MCF 10A (cell line): ENCODE measurements at regions not wholly inside any gene's neighbourhood (a gene's known extent, or its start where the extent isn't known, plus 50 kb on each side); places are given as distances from the start of the nearest gene placed in this dataset.

ENCODE experiments used
- BruUV-seq: library from RNA; stranded (reverse); fragments of 400-500 nt; replicated peaks from 2 replicates; lab custom pipeline; 2021; lab: Mats Ljungman, UMichigan
- CTCF ChIA-PET: fragments of 300-600 bp; sonication (Branson Sonifier 250); formaldehyde crosslinking; extraction: SDS; loops from one replicate; lab custom pipeline; 2021; ENCODE audit warnings: antibody characterized with exemption, inconsistent platforms; lab: Yijun Ruan, JAX
- POLR2A ChIA-PET: fragments of 300-600, 350-650 bp; sonication (Branson Sonifier 250); formaldehyde crosslinking; extraction: SDS; loops from one replicate; lab custom pipeline; 2020; ENCODE audit warnings: antibody characterized with exemption, inconsistent platforms; lab: Yijun Ruan, JAX
- DNase-seq: peaks from one replicate; pipeline ENCODE4 v3.0.0-alpha.2; 2018; ENCODE audit not compliant: unreplicated experiment
- H3K27ac Mint-ChIP-seq: one replicate; pipeline ENCODE4 v1.8.0; 2022; ENCODE audit warnings: mild to moderate bottlenecking, low read depth, mixed read lengths; ENCODE audit not compliant: unreplicated experiment
- H3K27me3 Mint-ChIP-seq: one replicate; pipeline ENCODE4 v1.8.0; 2022; ENCODE audit warnings: mixed read lengths; ENCODE audit not compliant: insufficient read depth, unreplicated experiment
- H3K36me3 Mint-ChIP-seq: one replicate; pipeline ENCODE4 v1.8.0; 2022; ENCODE audit warnings: mild to moderate bottlenecking, moderate library complexity, mixed read lengths; ENCODE audit not compliant: insufficient read depth, unreplicated experiment
- H3K4me1 Mint-ChIP-seq: one replicate; pipeline ENCODE4 v1.8.0; 2022; ENCODE audit warnings: mixed read lengths; ENCODE audit not compliant: insufficient read depth, unreplicated experiment
- H3K4me3 Mint-ChIP-seq: one replicate; pipeline ENCODE4 v1.8.0; 2022; ENCODE audit warnings: mild to moderate bottlenecking, moderate library complexity, mixed read lengths; ENCODE audit not compliant: unreplicated experiment
- H3K9me3 Mint-ChIP-seq: one replicate; pipeline ENCODE4 v1.8.0; 2022; ENCODE audit warnings: mixed read lengths; ENCODE audit not compliant: unreplicated experiment
- intact Hi-C: fragments of 100-400 bp; cut with micrococcal nuclease; formaldehyde crosslinking; loops from 2 replicates; pipeline ENCODE4 v1.14.1; 2022
- TF ChIP-seq, protein P1 (sequence below): fragments of 200-600 bp; IDR thresholded peaks from one replicate; pipeline ENCODE4 v1.8.0; 2022; ENCODE audit warnings: antibody characterized with exemption, mild to moderate bottlenecking; ENCODE audit not compliant: unreplicated experiment

DNA sequence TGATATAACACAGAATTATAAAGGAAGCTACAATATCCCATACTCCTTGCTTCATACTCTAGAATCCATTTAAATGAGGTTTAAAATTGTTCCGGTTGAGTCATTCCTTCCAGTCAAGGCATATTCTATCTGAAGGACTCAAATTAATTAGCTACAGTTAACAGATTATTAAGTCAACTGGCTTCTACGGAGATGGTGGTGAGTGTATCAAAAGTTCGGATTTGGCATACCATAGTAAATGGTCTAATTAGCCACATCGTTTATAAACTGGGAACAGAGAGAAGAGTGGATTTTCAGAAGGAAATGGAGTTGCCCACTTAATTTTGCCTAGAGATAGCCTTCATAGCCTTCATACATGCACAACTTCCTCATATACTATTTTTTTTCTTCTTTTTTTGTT, 1095.3 kb downstream of the TTLL7 start:
- DNase-seq: no peak
- CTCF ChIA-PET: interaction anchor here (0.9 kb wide), 1 partner anchor 101 kb away, joined by 3 read pairs; no protein-coding TSS in a partner anchor
- Mint-ChIP-seq H3K27ac (no peak overlapping the region), H3K9me3 (no peaks in the 10 kb centered on the region), H3K4me3 (no peak overlapping the region), H3K27me3 (no peaks in the 10 kb centered on the region), H3K36me3 (no peaks in the 10 kb centered on the region), H3K4me1 (no peaks in the 10 kb centered on the region)
- TF ChIP-seq, protein P1, sequence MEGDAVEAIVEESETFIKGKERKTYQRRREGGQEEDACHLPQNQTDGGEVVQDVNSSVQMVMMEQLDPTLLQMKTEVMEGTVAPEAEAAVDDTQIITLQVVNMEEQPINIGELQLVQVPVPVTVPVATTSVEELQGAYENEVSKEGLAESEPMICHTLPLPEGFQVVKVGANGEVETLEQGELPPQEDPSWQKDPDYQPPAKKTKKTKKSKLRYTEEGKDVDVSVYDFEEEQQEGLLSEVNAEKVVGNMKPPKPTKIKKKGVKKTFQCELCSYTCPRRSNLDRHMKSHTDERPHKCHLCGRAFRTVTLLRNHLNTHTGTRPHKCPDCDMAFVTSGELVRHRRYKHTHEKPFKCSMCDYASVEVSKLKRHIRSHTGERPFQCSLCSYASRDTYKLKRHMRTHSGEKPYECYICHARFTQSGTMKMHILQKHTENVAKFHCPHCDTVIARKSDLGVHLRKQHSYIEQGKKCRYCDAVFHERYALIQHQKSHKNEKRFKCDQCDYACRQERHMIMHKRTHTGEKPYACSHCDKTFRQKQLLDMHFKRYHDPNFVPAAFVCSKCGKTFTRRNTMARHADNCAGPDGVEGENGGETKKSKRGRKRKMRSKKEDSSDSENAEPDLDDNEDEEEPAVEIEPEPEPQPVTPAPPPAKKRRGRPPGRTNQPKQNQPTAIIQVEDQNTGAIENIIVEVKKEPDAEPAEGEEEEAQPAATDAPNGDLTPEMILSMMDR: no peak
- POLR2A ChIA-PET: no interaction called here
- intact Hi-C loops: no loop called here
- BruUV-seq: no TSS peak

DNA sequence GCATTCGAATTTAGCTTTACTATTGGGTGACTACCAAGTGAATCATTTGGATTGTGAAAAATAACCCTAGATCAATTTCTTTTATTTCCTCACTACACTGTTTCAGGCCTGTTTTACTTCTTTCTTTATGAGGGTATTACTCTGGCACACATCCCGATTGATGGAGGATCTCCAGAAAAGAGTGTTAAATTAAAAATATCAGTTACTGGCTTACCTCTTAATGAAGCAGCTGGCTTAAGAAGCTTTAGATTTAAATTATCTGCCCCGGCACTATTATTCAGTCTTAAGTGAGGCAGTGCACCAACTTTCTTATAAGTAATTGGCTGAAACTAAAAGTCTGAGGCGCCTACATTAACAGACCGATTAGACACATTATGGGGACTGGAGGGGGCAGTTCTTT, 1097.4 kb downstream of the TTLL7 start:
- POLR2A ChIA-PET: interaction anchor here (0.8 kb wide), 1 partner anchor 16 kb away, joined by 3 read pairs; no protein-coding TSS in a partner anchor
- no peak overlapping the region for H3K27ac Mint-ChIP-seq
- intact Hi-C loops: no loop called here

DNA sequence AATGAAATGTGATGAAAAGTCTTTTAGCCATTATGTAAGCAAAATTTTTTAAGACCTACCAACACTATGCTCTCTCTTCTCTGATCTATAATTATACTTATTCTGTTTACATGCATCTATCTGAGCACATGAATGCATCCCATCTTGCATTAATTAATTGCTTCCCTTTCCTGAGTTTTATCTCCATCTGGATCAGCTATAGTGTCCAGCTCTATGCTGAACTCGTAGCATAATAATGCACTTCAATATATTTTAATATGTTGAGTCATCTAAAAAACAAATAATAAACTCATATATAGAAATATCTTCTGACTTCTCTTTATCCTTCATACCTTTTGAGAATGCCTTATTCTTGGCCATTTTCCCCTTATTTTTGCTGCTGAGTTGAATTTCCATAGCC, 1097.8 kb downstream of the TTLL7 start:
- intact Hi-C loops: no loop called here
- Mint-ChIP-seq H3K27ac (no peak overlapping the region), H3K4me1 (no peaks in the 10 kb centered on the region), H3K27me3 (no peaks in the 10 kb centered on the region), H3K9me3 (no peaks in the 10 kb centered on the region), H3K4me3 (no peak overlapping the region), H3K36me3 (no peaks in the 10 kb centered on the region)
- no peak for DNase-seq
- CTCF ChIA-PET: no interaction called here
- BruUV-seq: no TSS peak
- POLR2A ChIA-PET: no interaction called here
- TF ChIP-seq, protein P1: no peak

More for the DNA sequence above, 1097.4 kb downstream of the TTLL7 start:
- H3K4me1 Mint-ChIP-seq: no peaks in the 10 kb centered on the region
- TF ChIP-seq, protein P1: no peak
- H3K4me3 Mint-ChIP-seq: no peak overlapping the region
- H3K36me3 Mint-ChIP-seq: no peaks in the 10 kb centered on the region
- H3K9me3 Mint-ChIP-seq: no peaks in the 10 kb centered on the region
- H3K27me3 Mint-ChIP-seq: no peaks in the 10 kb centered on the region
- no TSS peak for BruUV-seq
- CTCF ChIA-PET: no interaction called here
- DNase-seq: no peak

DNA sequence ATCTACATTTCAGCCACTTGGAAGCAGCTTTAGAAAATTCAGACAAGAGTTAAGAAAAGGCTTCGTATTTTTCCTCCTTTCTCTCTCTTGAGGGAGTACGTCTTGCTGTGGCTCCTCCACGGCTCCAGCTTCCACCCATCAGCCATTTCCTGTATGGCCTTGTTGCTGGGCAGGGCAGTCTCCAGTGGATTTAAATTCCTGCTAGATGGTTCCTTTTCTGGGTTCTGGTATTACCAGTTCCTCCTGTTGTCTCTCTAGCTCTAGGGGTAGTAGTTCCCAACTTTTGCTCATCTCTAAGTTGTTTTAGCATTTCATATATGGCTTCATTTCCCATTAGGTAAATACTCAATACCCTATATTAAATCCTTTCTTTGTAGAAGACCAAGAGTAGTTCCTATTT, 1098.3 kb downstream of the ADGRL2 start:
- intact Hi-C loops: no loop called here
- ChIA-PET POLR2A (no interaction called here), CTCF (no interaction called here)
- no peaks in the 10 kb centered on the region for H3K27me3 Mint-ChIP-seq
- no peak overlapping the region for H3K4me3 Mint-ChIP-seq
- no peak overlapping the region for H3K27ac Mint-ChIP-seq
- H3K4me1 Mint-ChIP-seq: no peaks in the 10 kb centered on the region
- no peak for DNase-seq
- H3K9me3 Mint-ChIP-seq: peaks cover 2% of the 10 kb centered on the region
- no TSS peak for BruUV-seq
- TF ChIP-seq, protein P1: no peak
- no peaks in the 10 kb centered on the region for H3K36me3 Mint-ChIP-seq
